HG02759 (cell line): ENCODE measurements at regions not wholly inside any gene's neighbourhood (a gene's known extent, or its start where the extent isn't known, plus 50 kb on each side); places are given as distances from the start of the nearest gene placed in this dataset.
A peak's percentile ranks its signal among the peaks of the same experiment; 100 is the strongest.
"Not testable (repeated sequence)": the region's sequence is repeated elsewhere in the genome, so short reads cannot be mapped to it uniquely, and the experiment has no call there.

Source experiments
- ATAC-seq: cut with Tn5 transposase; IDR thresholded peaks from one replicate; pipeline ENCODE4 v1.9.1; 2021; ENCODE audit warnings: mild to moderate bottlenecking, moderate library complexity; ENCODE audit not compliant: unreplicated experiment

- ATAC-seq = no peak
These were observed 123.7 kb downstream of the KLF6 start for GRCh38 chr10:3661271-3661670.

- ATAC-seq = no peak
These were observed 124.3 kb downstream of the KLF6 start for GRCh38 chr10:3660753-3661152.

GRCh38 chr10:3659203-3659917, 125.6 kb downstream of the KLF6 start:
- ATAC-seq = no peak

GRCh38 chr10:3658766-3659165, 126.2 kb downstream of the KLF6 start:
- ATAC-seq = no peak

DNA sequence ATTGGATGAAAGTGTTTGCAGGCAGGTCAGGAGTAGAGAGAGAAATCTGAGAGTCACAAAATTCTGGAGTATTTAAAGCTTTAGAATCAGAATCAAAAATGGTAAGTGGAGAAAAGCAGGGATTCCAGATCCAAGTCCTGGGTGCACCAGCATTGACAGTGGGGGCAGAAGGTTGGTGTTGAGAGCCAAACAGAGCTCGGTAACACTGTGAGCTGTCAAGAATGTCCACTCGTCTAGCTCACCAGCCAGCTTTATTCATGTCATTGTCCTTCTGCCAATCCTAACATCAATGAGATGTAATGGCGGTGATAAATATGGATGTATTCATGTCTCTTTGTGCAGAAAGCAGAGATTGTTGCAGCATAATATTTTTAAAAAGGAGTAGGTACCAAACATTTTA, 128.8 kb downstream of the KLF6 start:
- ATAC-seq = no peak

- no peak for ATAC-seq
These were observed 129.5 kb downstream of the KLF6 start for GRCh38 chr10:3655528-3655927.

- ATAC-seq = no peak
These were observed 130.0 kb downstream of the KLF6 start for GRCh38 chr10:3654980-3655379.

DNA sequence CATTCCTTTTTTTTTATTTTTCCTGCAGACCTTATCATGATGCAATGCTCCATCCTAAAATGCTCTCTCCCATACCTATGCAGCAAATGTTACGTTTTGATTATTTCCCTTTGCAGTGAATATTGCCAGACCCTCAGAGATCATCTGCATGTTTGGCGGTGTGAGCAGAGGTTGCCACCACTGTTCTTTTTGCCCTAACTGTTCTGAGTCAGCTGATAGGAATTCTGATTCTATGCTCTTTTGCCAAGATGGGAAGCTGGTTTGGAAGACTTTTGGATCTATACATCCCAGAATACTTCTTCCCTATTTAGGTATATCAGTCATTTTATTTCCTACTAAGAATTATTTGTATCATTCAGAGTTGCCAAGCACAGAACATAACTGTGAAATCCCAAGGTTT, 130.5 kb downstream of the KLF6 start:
- ATAC-seq = no peak

- ATAC-seq = not testable (repeated sequence)
These were observed 131.7 kb downstream of the KLF6 start for GRCh38 chr10:3653303-3653702.

- no peak for ATAC-seq
These were observed 132.1 kb downstream of the KLF6 start for GRCh38 chr10:3652886-3653285.

- no peak for ATAC-seq
These were observed 132.9 kb downstream of the KLF6 start for GRCh38 chr10:3651969-3652653.

GRCh38 chr10:3648576-3648975, 136.4 kb downstream of the KLF6 start:
- no peak for ATAC-seq

DNA sequence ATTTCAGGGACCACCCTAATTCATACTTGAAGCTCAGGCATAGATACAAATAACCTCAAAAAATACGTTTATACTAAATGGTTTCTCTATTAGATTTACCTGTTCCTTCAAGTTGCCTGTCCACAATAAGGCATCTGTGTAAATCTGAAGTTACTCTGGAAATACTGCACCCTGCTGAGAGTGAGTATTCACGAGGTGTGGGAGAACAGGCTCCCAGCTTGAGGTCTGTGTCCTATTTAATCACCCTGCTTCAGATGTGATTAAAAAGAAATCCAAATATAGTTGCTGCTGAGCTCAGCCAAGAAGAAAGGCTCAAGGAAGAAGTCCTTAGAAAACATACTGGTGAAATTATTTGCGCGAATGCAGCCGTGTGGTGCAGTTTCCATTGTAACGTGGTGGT, 136.8 kb downstream of the KLF6 start:
- ATAC-seq = no peak

GRCh38 chr10:3647074-3647473, 137.9 kb downstream of the KLF6 start:
- ATAC-seq = peak; percentile 53

- no peak for ATAC-seq
These were observed 139.6 kb downstream of the KLF6 start for GRCh38 chr10:3645406-3645805.

GRCh38 chr10:3640816-3641215, 144.2 kb downstream of the KLF6 start:
- ATAC-seq = no peak

GRCh38 chr10:3639546-3639945, 145.5 kb downstream of the KLF6 start:
- ATAC-seq = no peak

DNA sequence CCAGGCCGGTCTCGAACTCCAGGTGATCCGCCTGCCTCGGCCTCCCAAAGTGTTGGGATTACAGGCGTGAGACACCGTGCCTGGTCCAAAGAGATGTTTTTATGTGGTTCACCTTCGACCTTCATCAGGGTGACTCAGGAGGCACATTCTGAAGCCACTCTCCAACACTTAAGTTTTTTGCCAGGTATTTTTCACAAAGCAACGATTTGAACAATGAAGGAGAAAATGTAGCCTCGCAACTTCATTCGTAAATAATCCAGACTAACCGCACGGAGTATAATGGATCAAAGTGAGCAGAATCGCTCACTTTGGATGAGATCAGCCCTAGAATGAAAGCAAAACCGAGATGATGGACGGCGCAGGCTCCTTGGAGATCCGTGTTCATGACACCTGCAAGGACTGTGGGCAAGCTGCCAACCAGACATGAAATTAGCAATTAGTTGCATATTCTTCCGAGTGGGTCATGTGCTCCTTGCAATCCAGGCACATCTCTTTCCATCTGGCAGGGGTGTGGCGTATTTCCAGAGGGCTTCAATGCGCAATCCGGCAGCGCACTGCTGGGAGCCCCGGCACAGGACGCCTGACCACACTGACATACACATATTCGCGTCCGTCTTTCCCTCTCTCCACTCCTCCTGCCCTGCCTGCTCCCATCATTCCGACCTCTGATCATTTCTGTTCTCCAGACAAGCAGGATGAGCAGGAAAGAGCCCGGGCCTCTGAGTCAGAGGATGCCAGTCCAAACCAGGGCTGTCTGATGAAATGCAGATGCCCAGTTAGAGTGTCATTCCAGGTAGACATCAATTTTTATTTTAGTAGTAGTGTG, 148.4 kb downstream of the KLF6 start:
- ATAC-seq = no peak

DNA sequence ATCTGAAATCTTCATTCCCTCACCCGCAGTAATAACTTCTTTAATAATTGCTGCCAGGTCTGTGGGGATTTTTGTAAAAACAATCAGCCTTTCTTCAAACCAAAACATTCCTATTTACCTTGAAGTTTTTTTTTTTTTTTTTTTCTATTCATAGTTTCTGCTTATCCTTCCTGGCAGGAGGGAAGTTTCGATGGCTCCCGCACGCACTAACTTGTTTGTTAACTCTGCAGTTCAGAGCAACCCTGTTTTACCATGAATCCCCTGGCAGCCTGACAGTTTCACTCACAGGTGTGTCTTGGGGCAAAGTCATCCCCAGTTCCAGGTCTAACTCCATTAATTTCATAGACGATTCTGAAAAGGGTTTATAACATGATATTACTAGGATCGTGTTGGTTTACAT, 149.3 kb downstream of the KLF6 start:
- ATAC-seq = no peak

DNA sequence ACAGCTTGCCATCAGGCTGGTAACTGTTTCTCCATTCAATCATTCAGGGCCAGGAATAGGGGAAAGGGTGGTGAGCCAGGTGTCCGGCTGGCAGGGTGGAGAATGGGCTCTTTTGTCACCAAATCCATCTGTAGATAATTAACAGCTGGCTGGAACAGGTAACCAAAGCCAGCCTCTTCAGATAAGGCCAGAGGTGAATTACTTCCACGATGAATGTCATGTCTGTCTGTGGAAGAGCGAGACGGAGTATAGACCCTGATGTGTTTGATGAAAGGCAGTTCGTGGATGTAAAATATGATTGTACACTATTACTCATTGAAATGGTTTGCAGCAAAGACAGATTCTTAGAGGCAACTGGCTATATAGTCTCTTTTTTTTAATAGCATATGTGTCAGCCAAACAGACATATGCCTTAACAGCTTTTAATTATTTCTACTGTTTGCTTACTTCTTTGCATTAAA, 149.8 kb downstream of the KLF6 start:
- ATAC-seq = no peak

- ATAC-seq = not testable (repeated sequence)
These were observed 150.4 kb downstream of the KLF6 start for GRCh38 chr10:3634646-3635045.
